Left ventricle myocardium superior (tissue), 1 donor: ENCODE measurements at regions not wholly inside any gene's neighbourhood (a gene's known extent, or its start where the extent isn't known, plus 50 kb on each side); places are given as distances from the start of the nearest gene placed in this dataset.

Experiments
- ATAC-seq: fragments of 200-7000 bp; cut with Tn5 transposase; one replicate; pipeline ENCODE4 v1.9.1; 2020; ENCODE audit warnings: mild to moderate bottlenecking, moderate library complexity
- DNase-seq: peaks from one replicate; pipeline ENCODE4 v3.0.0-alpha.2; 2020
- intact Hi-C: fragments of 100-400 bp; cut with micrococcal nuclease; formaldehyde crosslinking; loops from one replicate; pipeline ENCODE4 v1.11.0; 2022
- donor health status: DM: no; HTN: yes; CAD: no; lungs with severe emphysema.

DNA sequence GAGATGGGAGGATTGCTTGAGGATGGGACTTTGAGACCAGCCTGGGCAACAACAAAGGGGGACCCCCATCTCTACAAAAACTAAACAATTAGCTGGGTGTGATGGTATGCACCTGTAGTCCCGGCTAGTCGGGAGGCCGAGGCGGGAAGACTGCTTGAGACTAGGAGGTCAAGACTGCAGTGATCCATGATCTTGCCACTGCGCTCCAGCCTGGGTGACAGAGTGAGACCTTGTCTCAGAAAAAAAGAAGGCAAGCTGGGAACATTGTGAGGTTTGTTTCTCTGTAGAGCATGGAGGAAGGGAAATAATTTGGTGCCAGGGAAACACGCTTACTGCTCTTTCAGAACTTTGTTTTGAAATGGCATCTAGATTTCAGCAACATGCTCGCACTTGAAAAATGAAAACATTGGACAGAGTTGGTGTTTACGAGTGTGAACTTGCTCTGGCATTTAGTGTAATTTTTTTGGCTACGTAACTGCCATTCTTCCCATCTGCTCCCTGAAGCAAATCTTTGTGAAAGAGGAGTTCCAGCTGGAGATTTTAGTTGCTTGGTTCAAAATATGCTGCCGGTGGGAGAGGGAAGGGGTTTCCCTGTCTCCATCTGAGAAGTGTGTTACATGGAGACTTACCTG lies 125.6 kb upstream of the DLX2 start:
- ATAC-seq (no peak), DNase-seq (no peak)
- intact Hi-C loops: no loop called here

DNA sequence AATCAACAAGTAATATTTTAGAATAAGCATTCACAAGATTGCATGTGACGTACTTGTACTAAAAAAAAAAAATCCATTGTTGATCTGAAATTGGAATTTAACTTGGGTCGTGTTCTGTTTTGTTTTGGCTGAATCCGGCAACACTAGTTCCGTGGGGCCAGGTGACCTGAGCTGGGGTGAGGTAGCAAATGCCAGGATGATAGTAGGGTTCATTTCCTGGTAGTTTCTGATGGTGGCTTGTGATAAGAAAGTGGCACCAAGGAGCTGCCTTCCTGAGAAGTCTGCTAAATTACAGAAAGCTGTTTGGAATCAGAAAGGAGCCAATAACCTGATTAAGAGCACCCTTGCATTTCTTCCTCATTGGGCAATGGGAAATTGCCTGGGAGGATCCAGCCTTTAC lies 126.4 kb upstream of the DLX2 start:
- intact Hi-C loops: no loop called here
- DNase-seq (no peak), ATAC-seq (no peak)

DNA sequence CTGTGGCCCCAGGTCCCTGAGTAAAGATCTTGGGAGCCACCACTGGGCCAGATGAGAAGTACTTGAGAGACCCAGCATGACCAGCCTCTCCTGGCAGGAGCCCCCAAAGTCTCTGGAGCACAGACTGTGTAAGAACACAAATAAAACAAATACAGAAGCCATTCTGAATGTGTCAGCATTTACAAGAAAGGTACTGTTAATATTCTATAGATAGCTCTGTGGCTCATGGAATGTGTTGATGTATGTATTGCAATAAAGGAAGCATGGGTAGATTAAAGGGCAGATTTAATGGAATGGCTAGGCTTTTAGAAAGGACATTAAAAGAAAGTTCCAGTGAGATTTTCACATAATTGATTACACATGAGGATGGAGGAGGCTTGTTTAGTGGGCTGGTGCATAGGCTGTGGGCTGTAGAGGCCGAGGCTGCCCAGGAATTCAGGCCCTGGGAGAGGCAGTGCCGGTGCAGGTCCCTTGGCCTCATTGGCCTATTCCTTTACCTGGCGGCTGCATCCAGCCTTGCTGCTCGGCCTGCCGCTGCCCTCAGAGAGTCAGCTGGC lies 127.7 kb upstream of the DLX2 start:
- ATAC-seq: no peak
- no peak for DNase-seq
- intact Hi-C loops: no loop called here

DNA sequence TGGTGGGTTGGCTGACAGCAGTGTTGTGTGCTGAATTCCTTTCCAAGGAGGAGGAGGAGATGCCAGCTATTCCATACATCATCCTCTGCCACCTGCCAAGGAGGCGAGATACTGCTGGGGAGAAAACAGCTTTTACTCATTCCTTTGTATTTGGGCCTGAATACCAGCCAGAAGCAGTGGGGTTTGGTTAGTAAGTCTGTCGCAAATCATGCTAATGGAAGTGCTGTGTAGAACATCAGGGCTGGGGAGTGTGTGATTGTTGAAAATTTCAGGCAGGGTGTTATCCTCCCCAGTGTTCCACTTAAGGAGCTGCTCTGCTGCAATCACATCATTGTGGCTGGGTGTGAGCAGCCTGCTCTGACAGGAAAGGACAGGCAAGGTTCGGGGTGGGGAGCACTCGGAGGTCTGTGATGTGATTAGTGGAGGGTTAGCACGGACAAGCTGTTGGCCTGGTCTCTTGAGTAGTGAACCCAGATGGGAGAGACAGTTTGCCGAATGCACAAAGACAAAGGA lies 128.2 kb upstream of the DLX2 start:
- intact Hi-C loops: no loop called here
- DNase-seq: no peak
- no peak for ATAC-seq

DNA sequence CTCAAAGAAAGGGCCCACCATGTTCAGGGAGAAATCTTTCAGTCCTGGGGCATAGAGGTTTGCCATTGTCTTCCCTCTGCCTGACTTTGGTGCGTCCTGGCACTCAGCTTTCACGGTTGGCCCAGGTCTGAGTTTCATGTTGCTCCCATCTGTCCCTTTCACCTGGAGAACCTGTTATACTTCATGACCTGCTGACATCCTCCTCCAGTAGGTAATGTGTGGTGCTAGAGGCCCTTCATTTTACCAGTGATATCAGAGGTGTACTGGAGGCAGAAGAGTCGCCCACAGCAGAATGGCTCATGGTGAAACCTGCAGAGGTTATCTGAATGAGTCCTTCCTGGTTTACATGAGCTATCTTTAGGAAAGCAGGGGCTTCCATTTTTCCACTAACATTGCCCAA lies 128.8 kb upstream of the DLX2 start:
- ATAC-seq (no peak), DNase-seq (no peak)
- intact Hi-C loops: no loop called here

DNA sequence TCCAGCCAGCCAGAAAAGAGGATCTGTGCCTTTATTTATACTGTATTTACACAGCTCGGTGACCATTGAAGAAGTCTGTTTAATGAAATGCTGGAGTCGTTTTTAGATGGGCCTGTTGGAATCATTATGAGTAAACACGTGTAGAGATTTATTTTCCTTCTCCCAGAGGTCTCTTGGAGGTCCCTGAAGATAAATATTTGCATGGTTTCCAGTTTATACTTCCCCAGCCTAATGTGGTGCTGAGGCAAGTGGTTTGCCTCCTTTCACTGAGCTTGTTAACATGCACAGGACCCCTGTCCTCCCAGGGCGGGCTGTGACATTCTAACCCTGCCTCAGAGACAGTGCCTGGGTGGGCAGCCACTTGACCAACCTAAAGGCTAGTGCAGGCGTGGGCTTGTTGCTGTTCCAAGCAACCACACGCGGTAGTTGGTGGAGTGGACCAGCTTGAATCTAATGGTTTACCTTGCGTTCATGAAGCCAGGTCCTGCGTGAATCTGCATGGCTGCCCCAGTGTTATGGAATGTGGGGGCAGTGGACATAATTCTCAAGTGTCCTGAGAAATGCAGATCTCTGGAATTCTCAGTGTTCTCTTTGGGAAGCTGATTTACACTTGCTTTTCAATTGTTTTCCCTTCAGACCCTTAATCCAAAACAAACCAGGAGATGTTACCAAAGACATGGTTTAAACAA lies 130.2 kb upstream of the DLX2 start:
- no peak for ATAC-seq
- intact Hi-C loops: no loop called here
- no peak for DNase-seq

DNA sequence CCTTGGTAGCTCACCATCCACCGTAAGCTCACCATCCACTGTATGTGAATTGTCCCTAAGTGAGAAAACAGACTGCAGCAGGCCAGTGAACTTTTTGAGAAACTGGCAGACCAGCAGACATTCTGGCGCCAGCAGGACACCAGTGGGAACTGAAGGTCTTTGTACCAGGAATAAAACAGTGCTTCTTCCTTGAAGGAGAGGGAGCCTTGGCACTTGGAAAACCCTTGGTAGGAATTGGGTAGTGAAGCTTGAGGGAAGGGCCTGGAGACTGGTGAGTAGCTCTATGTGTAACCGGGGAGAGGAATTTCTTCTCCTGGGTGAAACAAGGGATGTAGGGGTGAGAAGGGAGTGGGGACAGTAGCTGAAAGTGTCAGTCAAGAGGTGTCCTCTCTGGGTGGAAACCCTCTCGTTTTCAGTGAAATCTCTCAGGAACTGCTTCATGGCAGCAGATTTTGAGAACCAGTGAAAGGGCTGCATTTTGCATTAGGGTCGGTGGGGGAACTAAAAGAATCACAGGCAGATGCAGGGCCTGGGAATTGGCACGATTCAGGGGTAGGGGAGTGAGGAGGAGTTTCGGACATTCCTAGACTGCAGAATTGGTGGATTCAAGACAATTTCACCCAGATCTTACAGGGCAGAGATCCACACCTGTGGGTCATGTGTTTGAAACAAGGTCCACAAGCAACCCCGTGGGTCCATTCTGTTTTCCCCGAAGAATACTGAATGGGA lies 131.5 kb upstream of the DLX2 start:
- no peak for DNase-seq
- intact Hi-C loops: no loop called here
- ATAC-seq: no peak

DNA sequence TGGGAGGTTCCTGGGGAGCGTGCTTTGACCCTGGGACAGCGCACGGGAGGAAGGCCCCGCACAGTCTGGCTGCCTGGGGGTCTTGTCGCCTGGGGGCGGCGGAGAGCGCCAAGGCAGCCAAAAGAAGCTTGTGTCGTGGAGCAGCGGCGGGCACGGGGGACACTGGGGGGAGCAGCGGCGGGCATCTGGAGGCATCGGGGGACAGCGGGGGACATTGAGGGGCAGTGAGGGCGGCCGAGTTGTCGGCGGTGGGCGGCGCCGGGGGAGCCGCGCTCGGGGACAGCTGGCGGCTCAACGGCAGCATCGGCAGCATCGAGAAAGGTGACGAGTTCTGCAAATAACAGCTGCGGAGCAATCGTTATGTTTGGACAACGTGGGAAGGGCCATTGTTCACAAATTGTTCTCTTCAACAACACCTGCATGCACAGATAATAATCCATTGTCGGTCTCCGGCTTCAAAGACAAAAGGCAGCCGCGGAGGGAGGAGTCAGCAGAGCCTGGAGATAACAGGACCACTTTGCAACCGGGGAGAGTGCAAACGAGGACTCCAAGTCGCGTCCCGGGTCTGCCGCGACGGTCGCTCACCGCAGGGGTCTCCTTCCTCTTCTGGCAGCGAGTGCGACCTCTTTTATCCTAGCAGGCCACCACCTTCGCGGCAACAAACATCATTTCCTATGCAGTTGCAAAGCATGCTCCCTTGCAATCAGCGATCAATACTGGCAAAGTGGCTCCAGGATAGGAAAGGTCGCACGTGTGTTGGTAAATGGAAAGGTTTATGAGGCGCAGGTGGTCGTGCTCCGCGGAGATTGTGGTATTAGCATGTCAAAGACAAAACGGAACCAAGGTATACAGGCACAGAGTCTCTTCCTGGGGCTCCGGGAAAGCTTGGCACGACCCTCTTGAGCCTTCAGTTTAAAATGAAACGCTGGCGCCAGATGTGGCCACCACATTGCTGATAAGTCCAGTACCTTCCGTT lies 132.3 kb upstream of the DLX2 start:
- intact Hi-C loops: no loop called here
- peak; percentile 50 for ATAC-seq
- no peak for DNase-seq

DNA sequence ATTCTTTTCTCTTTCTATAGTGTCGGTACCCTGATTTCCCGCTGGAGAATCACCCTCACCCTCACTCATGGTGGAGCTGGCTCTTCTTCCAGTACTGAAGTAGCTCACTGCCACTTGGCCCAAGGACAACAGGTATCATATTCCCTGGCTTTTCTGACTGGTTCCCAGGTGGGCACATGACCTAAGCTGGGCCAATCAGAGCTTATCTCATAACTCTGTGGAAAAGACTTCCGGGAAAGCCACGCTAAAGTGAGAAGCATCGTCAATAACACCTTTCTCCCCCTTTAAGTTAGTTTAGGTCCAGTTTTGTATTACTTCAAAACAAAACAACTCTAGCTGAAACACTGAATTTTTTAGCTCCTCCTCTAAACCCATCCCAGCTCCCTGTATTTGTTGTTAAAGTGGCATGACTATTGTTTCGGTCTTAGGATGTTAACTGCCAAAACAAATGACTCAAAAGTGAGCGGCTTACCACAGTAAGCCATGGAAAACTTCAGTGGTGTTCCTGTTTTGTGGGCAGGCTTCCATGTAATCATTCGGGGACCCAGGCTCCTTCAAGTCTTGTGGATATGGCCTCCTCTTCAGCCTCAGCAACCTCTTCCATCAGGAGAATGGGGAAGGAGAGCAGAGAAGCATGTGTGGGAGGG lies 137.4 kb upstream of the DLX2 start:
- intact Hi-C loops: no loop called here
- ATAC-seq (no peak), DNase-seq (no peak)

DNA sequence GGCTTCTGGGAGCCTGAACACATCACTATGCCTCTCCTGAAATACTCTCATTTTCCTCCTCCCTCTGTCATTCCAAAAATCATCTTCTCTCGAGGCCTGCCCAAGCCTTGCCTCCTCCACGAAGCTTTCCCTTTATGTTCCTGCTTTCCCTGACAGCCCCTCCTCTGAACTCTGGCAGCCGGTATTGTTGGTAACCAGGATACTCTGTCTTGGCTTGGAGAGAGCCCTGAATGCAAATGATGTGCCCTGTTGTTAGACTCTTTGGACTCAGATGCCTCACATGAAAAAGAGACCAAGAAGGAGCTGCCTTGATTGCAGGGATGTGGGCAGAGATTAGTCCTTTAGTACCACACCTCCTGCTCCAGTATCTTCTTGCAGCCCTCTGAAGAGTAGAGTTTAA lies 138.5 kb upstream of the DLX2 start:
- intact Hi-C loops: no loop called here
- DNase-seq (no peak), ATAC-seq (no peak)

DNA sequence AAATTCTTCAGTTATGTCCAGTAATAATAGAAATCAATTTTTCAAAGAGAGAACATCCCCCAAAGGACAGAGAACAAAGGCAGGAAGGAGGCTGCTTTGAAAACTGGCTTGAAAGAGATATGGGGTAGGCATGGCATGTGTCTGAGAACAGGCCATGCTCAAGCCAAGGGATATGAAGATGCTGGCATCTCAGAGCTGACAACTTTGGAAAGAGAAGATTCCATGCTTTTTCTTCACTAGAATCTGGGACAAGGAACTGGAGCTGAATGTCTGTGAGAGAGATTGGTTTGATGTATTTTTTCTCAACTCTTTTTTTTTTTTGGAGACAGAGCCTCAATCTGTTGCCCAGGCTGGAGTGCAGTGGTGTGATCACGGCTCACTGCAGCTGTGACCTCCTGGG lies 139.8 kb upstream of the DLX2 start:
- DNase-seq (no peak), ATAC-seq (no peak)
- intact Hi-C loops: no loop called here

DNA sequence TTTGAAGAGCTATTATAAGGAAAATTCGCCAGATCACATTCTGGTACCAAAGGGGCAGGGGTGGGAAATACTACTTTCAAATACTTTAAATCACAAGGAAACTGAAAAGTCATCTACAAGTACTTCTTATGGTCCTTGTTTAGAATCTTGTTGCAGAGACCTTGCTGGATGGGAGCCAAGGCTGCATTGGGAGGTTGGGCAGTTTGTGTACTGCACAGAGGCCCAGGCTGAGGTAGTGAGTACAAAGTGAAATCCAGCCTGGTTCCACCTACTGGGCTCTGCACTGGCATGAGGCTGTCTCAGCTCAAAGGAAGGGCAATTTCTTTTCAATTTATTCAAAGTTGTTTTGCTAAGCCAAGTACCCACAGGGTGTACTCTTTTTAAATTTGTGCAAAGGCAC lies 140.3 kb upstream of the DLX2 start:
- intact Hi-C loops: no loop called here
- no peak for DNase-seq
- ATAC-seq: no peak

DNA sequence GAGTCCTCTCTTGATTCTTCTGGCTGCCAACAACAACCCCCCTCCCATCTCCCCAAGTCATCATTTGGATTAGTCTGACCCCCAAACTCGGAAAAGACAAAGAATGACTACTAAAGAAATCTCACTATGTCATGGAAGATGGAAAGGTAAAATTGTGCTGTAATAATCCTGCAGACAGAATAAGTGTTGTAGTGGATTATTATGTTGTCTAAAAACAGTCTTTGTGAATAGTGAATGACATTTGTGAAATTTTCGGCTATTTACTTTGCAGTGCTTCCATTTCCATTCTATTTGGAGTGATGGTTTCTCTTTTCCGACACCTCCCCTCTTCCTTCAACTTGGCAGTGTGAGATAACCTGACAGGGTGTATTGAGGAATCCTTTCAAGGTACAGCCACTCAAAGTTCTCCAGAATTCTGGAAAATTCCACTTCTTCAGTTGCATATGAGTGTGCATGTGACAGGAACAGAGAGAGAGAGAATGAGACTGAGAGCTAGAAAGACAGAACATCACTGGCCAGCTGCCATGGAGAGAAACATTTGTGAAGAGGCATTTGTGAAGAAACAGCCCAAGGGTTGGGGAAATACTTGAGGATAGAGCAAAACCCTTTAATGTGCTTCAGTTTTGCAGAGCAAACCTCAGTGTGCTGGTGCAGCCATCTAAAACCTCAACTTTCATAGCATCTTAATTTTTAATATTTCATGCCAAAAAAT lies 141.9 kb upstream of the DLX2 start:
- ATAC-seq: no peak
- DNase-seq: no peak
- intact Hi-C loops: no loop called here

DNA sequence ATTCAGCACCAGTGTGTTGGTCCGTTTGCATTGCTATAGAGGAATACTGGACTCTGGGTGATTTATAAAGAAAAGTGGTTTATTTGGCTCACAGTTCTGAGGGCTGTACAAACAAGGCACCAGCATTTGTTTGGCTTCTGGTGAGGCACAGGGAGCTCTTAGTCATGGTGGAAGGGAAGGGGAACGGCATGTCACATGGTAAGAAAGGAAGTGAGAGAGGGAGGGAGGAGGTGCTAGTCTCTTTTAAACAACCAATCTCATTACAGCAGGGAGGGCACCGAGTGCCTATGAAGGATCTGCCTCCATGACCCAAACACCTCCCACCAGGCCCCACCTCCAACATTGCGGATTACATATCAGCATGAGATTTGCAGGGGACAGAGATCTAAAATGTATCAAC lies 143.9 kb upstream of the DLX2 start:
- intact Hi-C loops: no loop called here
- ATAC-seq: no peak

DNA sequence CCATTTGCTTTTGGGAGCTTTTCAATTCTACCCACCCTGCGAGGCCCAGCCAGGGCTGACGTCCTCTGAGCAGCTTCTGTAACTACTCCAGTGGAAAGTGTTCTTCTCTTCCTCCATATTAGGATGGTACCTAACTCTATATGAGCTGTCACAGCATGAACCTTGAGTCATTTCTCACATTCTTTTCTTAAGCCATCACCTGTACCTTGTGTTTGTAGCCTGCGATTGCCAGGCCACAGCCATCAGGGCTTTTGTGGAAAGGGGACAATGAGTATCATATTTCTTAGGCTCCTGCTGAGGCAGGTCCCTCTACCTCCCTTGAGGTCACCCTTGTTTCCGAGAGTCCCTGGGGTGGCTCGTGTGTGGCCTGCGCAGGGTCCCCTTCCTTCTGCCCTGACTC lies 144.5 kb upstream of the DLX2 start:
- ATAC-seq (no peak), DNase-seq (no peak)
- intact Hi-C loops: no loop called here

More for the DNA sequence above, 143.9 kb upstream of the DLX2 start:
- no peak for DNase-seq

DNA sequence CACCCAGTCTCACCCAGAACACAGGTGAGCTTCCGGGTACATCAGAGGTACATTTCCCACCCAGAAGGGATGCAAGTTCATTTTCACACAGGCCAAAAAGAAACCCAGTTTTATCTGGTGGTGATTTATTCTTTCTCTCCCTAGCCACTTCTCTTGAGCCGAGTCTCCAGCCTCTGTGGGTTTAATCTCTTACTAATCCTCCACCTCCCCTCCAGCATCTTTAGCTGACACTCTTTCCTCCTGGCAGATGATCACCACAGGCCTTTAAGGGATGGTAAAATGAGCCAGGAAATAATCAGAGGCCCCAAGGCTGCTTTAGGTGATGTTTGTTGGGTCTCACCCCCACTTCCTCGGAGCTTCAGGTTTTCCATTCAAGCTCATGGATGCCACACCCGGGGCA lies 145.7 kb upstream of the DLX2 start:
- no peak for ATAC-seq
- DNase-seq: no peak
- intact Hi-C loops: no loop called here

DNA sequence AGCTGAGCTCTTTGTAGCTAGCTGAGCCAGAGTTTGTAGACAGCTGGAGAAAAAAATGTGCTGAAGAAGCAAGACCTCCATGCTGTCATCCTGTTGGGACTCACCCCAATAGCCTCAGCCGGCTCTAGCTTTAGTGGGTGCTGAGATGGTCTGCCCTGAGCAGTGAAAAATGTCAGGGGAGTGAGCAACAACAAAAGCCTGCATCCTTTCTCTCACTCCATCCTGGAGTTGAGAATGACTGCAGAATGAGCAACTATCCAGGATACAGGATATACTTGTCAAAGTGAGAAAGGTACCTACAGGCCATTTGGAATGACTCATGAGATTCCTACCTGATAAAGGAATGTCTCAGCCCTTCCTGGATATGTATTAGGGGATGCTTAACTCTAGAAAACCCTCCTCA lies 146.1 kb upstream of the DLX2 start:
- intact Hi-C loops: no loop called here
- ATAC-seq: no peak

DNA sequence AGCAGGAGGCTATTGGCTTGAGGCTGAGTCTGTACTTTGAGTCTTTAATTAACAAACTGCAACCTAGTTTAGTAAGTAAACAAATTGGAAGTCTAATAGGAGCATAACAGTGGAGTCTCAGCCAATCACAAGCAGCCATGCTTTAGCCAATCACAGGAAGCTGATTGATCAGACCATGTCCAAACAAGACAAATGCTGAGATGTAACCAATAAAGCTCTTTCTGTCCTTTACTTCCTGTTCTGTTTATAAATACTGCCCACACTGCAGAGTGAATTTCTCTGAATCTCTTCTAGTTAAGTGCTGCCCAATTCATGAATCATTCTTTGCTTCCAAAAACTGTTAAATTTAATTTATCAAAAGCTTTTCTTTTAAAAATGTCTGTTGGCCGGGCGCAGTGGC lies 146.6 kb upstream of the DLX2 start:
- intact Hi-C loops: no loop called here
- ATAC-seq: no peak
- DNase-seq: no peak

More for the DNA sequence above, 146.1 kb upstream of the DLX2 start:
- DNase-seq: no peak
